Mesenchymal stem cell (in vitro differentiated cells and primary cell): ENCODE measurements at regions not wholly inside any gene's neighbourhood (a gene's known extent, or its start where the extent isn't known, plus 50 kb on each side); places are given as distances from the start of the nearest gene placed in this dataset.

Experiments used
- DNase-seq: peaks from one replicate; pipeline ENCODE4 v3.0.0-alpha.2; 2013
- H2AFZ ChIP-seq: one replicate; pipeline ENCODE4 v1.6.1; 2013; ENCODE audit warnings: low read depth, mild to moderate bottlenecking, control low read depth, inconsistent platforms, low read length, moderate library complexity
- H2AK5ac ChIP-seq: 2 replicates; pipeline ENCODE4 v1.6.1; 2013; ENCODE audit warnings: low read length, moderate library complexity, mild to moderate bottlenecking, inconsistent platforms; ENCODE audit not compliant: severe bottlenecking
- H2BK120ac ChIP-seq: one replicate; pipeline ENCODE4 v1.6.1; 2013; ENCODE audit warnings: low read depth, mild to moderate bottlenecking, inconsistent platforms, low read length, moderate library complexity
- H2BK12ac ChIP-seq, 2 experiments: one replicate each; pipeline ENCODE4 v1.6.1; 2013; ENCODE audit warnings: inconsistent platforms in 2 of 2, low read length in 2 of 2, mild to moderate bottlenecking in 2 of 2, moderate library complexity in 2 of 2, control low read depth in 1 of 2
- H2BK15ac ChIP-seq: one replicate; pipeline ENCODE4 v1.6.1; 2013; ENCODE audit warnings: mild to moderate bottlenecking, low read depth, inconsistent platforms; ENCODE audit not compliant: poor library complexity, severe bottlenecking
- H2BK5ac ChIP-seq: 2 replicates; pipeline ENCODE4 v1.6.1; 2013; ENCODE audit warnings: low read depth, mild to moderate bottlenecking, low read length, control low read depth, inconsistent platforms; ENCODE audit not compliant: poor library complexity, severe bottlenecking
- H3K14ac ChIP-seq, 2 experiments: one replicate each; pipeline ENCODE4 v1.6.1; 2013; ENCODE audit warnings: inconsistent platforms in 2 of 2, low read length in 2 of 2, control low read depth in 1 of 2, mild to moderate bottlenecking in 1 of 2, moderate library complexity in 1 of 2
- H3K18ac ChIP-seq, 2 experiments: one replicate each; pipeline ENCODE4 v1.6.1; 2013; ENCODE audit warnings: inconsistent platforms in 2 of 2, low read length in 2 of 2, control low read depth in 1 of 2, low read depth in 1 of 2, mild to moderate bottlenecking in 1 of 2
- H3K23ac ChIP-seq, 2 experiments: one replicate each; pipeline ENCODE4 v1.6.1; 2013; ENCODE audit warnings: inconsistent platforms in 2 of 2, low read length in 2 of 2, mild to moderate bottlenecking in 2 of 2, moderate library complexity in 2 of 2, control low read depth in 1 of 2
- H3K27ac ChIP-seq: 2 replicates; pipeline ENCODE4 v1.5.1; 2013; ENCODE audit warnings: mild to moderate bottlenecking, moderate library complexity, low read length, control low read depth, inconsistent platforms; ENCODE audit not compliant: poor library complexity, severe bottlenecking
- H3K27me3 ChIP-seq, 2 experiments: 2 replicates each; pipeline versions ENCODE4 v1.6.1 to v1.7.0; 2013; ENCODE audit warnings: low read length in 2 of 2, mild to moderate bottlenecking in 2 of 2, moderate library complexity in 2 of 2, control low read depth in 1 of 2, inconsistent platforms in 1 of 2; ENCODE audit not compliant: control insufficient read depth in 1 of 2, insufficient read depth in 1 of 2
- H3K36me3 ChIP-seq, 2 experiments: 2 replicates each; pipeline versions ENCODE4 v1.6.1 to v1.7.0; 2013; ENCODE audit warnings: low read length in 2 of 2, control low read depth in 1 of 2, inconsistent platforms in 1 of 2, low read depth in 1 of 2, mild to moderate bottlenecking in 1 of 2; ENCODE audit not compliant: insufficient read depth in 2 of 2, control insufficient read depth in 1 of 2
- H3K4ac ChIP-seq, 2 experiments: one replicate each; pipeline ENCODE4 v1.6.1; 2013; ENCODE audit warnings: inconsistent platforms in 2 of 2, low read length in 2 of 2, mild to moderate bottlenecking in 2 of 2, moderate library complexity in 2 of 2, control low read depth in 1 of 2, low read depth in 1 of 2
- H3K4me1 ChIP-seq: 2 replicates; pipeline ENCODE4 v1.6.1; 2013; ENCODE audit warnings: low read depth, low read length, control low read depth; ENCODE audit not compliant: control insufficient read depth, insufficient read depth
- H3K4me2 ChIP-seq: 2 replicates; pipeline ENCODE4 v1.6.1; 2013; ENCODE audit warnings: low read length, mild to moderate bottlenecking, inconsistent platforms; ENCODE audit not compliant: poor library complexity, severe bottlenecking
- H3K4me3 ChIP-seq, 2 experiments: 2 replicates each; pipeline versions ENCODE4 v1.5.1 to v1.7.0; 2013; ENCODE audit warnings: low read length in 2 of 2, mild to moderate bottlenecking in 2 of 2, control low read depth in 1 of 2, low read depth in 1 of 2; ENCODE audit not compliant: insufficient read depth in 1 of 2
- H3K79me1 ChIP-seq: replicated peaks from 2 replicates; pipeline ENCODE4 v1.6.1; 2013; ENCODE audit warnings: mild to moderate bottlenecking, control low read depth, low read length, inconsistent platforms; ENCODE audit not compliant: poor library complexity, severe bottlenecking
- H3K9ac ChIP-seq: 2 replicates; pipeline ENCODE4 v1.7.0; 2013; ENCODE audit warnings: mild to moderate bottlenecking, low read length, moderate library complexity
- H3K9me3 ChIP-seq: 2 replicates; pipeline ENCODE4 v1.7.0; 2013; ENCODE audit warnings: mild to moderate bottlenecking, low read length; ENCODE audit not compliant: control insufficient read depth
- H4K8ac ChIP-seq: one replicate; pipeline ENCODE4 v1.6.1; 2013; ENCODE audit warnings: inconsistent platforms, mild to moderate bottlenecking, low read length, moderate library complexity
- H4K91ac ChIP-seq: one replicate; pipeline ENCODE4 v1.6.1; 2013; ENCODE audit warnings: mild to moderate bottlenecking, low read length, inconsistent platforms
- WGBS: methylation state at CpG from one replicate; pipeline ENCODE4 v1.1.7; 2013; ENCODE audit warnings: mixed read lengths; 5-methylcytosine and 5-hydroxymethylcytosine counted together

DNA sequence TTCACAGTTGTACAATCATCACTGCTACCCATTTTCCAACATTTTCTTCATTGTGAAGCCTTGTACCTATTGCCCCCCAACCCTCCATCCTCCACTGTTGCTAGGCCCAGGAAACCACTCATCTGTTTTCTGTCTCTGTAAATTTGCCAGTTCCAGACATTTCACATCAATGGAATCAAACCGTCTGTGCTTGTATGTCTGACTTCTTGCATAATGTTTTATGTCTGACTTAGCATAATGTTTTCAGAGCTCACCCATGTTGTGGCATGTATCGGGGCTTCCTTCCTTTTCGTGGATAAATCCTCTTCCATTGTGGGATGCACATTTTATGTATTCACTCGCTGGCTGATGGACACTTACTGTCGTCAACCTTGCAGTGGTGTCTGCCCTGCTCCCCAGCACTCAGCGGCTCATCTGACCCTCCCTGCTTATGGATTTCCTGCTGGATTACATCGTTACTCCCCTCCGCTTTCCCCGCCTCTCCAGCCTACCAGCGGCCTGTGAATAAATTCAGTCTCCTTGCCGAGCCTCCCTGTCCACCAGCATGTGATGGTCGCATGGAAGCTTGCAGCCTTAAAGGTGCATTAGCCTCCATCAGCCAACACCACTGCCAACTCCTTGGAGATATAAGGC lies 727.6 kb upstream of the TMEM132C start:
- Histone ChIP-seq H3K27ac (no peak overlapping the region), H3K27me3 (no peaks in the 10 kb centered on the region), H3K23ac (no peak overlapping the region), H2AK5ac (no peak overlapping the region), H3K79me1 (no peaks in the 10 kb centered on the region), H3K4ac (no peak overlapping the region), H2BK5ac (no peak overlapping the region), H2BK12ac (no peak overlapping the region), H3K36me3 (no peaks in the 10 kb centered on the region), H3K9me3 (peaks cover 14% of the 10 kb centered on the region), H3K9ac (no peak overlapping the region), H3K18ac (no peak overlapping the region), H3K4me3 (no peak overlapping the region), H2BK15ac (no peak overlapping the region), H4K91ac (no peak overlapping the region), H2BK120ac (no peak overlapping the region), H3K4me2 (no peak overlapping the region), H3K4me1 (peaks cover 4% of the 10 kb centered on the region), H2AFZ (no peak overlapping the region), H3K14ac (no peak overlapping the region), H4K8ac (no peak overlapping the region)
- WGBS: 82% methylated on average over 11 of the region's 12 CpGs
- no peak for DNase-seq

DNA sequence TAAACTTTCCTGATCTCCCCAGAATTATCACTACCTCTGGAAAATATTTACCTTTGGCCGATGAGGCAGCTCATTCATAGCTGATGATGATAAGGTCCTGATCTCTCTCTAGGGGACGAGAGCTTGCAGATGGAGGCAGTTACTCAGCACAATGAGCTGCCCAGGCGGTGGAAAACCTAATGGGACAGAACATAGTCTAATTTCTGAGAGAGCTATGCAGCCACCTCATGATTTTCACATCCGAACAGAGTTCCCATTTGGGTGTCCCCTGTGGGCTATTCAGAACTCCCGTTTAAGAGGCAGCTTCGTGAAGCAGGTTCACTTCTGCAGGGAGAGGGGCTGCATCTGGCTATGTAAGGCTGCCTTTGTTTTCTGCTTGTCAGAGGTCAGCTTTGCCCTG lies 724.6 kb upstream of the TMEM132C start:
- H4K91ac ChIP-seq: no peak overlapping the region
- no peak overlapping the region for H3K23ac ChIP-seq
- H2BK15ac ChIP-seq: no peak overlapping the region
- no peak overlapping the region for H3K4me3 ChIP-seq
- no peak overlapping the region for H2BK5ac ChIP-seq
- no peak overlapping the region for H3K9ac ChIP-seq
- H3K4ac ChIP-seq: no peak overlapping the region
- H3K27me3 ChIP-seq: no peaks in the 10 kb centered on the region
- DNase-seq: no peak
- no peaks in the 10 kb centered on the region for H3K36me3 ChIP-seq
- no peak overlapping the region for H2BK120ac ChIP-seq
- H4K8ac ChIP-seq: no peak overlapping the region
- H3K27ac ChIP-seq: no peak overlapping the region
- H3K4me2 ChIP-seq: no peak overlapping the region
- H2AFZ ChIP-seq: no peak overlapping the region
- peaks cover 4% of the 10 kb centered on the region for H3K4me1 ChIP-seq
- H3K79me1 ChIP-seq: no peaks in the 10 kb centered on the region
- no peak overlapping the region for H2AK5ac ChIP-seq
- H2BK12ac ChIP-seq: no peak overlapping the region
- H3K9me3 ChIP-seq: no peaks in the 10 kb centered on the region
- 82% methylated on average over 6 of the region's 6 CpGs for WGBS
- H3K14ac ChIP-seq: no peak overlapping the region
- no peak overlapping the region for H3K18ac ChIP-seq

DNA sequence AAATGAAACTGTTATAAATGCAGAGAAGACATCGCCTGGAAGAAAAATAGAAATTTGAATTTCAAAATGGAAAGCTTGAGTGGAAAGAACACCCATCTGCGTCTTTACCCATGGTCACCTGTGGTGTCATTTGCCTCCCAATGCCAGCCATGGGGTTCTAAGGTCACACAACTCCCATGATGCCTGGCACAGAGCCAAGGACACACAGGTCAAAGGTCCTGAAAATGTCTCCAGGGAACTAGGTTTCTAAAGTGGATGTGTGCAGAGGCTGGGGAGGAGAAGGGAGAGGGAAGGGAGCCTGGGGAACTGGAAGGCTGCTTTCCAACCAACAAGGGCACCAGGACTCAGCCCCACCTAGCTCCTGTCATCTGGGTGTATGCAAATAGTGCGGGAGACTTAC lies 724.0 kb upstream of the TMEM132C start:
- Histone ChIP-seq H3K14ac (no peak overlapping the region), H3K27ac (no peak overlapping the region), H2BK5ac (no peak overlapping the region), H2AK5ac (no peak overlapping the region), H3K36me3 (no peaks in the 10 kb centered on the region), H3K9me3 (no peaks in the 10 kb centered on the region), H3K4me1 (peaks cover 4% of the 10 kb centered on the region), H2AFZ (no peak overlapping the region), H3K4me3 (no peak overlapping the region), H2BK120ac (no peak overlapping the region), H3K23ac (no peak overlapping the region), H3K79me1 (no peaks in the 10 kb centered on the region), H3K18ac (no peak overlapping the region), H4K8ac (no peak overlapping the region), H4K91ac (no peak overlapping the region), H3K4me2 (no peak overlapping the region), H2BK15ac (no peak overlapping the region), H3K9ac (no peak overlapping the region), H2BK12ac (no peak overlapping the region), H3K4ac (no peak overlapping the region), H3K27me3 (no peaks in the 10 kb centered on the region)
- no peak for DNase-seq
- 84% methylated on average over 3 of the region's 3 CpGs for WGBS

DNA sequence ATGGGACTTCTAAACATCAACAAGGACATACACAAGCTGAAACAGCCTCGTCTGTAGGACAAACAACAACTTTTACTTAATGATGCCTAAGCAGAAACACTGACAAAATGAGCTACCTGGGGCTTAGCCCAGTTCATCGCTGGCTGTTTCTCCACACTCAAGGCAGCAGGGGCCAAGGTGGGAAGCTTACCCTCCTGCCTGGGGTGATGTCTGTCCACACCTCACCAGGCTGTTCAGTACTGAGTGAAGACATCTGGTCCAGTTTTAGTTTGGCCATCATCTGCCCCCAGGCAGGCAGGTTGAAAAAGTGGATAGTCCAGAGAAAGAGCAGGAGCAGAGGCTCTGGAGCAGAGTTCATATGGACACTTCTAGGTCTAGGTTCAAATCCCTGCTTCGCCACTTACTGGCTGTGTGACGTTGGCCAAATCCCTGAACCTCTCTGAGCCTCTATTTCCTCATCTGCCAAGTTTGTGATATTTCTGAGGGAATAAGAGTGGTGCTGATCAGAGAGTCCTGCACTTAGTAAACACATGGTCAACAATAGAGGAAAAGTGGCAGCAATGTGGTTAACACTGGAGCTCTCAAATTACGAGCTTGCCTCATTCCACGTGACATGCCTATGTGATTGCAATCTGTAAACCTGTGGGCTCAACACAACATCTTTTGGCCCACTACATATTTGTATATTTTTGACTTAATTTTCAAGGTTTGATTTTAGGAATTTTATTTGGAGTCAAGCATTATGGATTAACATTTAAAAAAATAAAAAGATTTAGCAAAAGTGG lies 720.1 kb upstream of the TMEM132C start:
- no peak overlapping the region for H2AFZ ChIP-seq
- no peak for DNase-seq
- H4K8ac ChIP-seq: no peak overlapping the region
- H3K23ac ChIP-seq: no peak overlapping the region
- no peak overlapping the region for H3K4me3 ChIP-seq
- no peak overlapping the region for H3K4ac ChIP-seq
- H3K9ac ChIP-seq: no peak overlapping the region
- no peak overlapping the region for H3K27ac ChIP-seq
- H2BK12ac ChIP-seq: no peak overlapping the region
- no peak overlapping the region for H3K14ac ChIP-seq
- no peak overlapping the region for H3K4me2 ChIP-seq
- no peak overlapping the region for H3K18ac ChIP-seq
- no peaks in the 10 kb centered on the region for H3K36me3 ChIP-seq
- H2BK5ac ChIP-seq: no peak overlapping the region
- no peak overlapping the region for H2BK120ac ChIP-seq
- H2AK5ac ChIP-seq: no peak overlapping the region
- peaks cover 6% of the 10 kb centered on the region for H3K4me1 ChIP-seq
- H3K27me3 ChIP-seq: no peaks in the 10 kb centered on the region
- H4K91ac ChIP-seq: no peak overlapping the region
- H2BK15ac ChIP-seq: no peak overlapping the region
- no peaks in the 10 kb centered on the region for H3K79me1 ChIP-seq
- 76% methylated on average over 4 of the region's 6 CpGs for WGBS
- H3K9me3 ChIP-seq: no peaks in the 10 kb centered on the region
